Muscle of leg (tissue), 3 donors: ENCODE measurements at regions not wholly inside any gene's neighbourhood (a gene's known extent, or its start where the extent isn't known, plus 50 kb on each side); places are given as distances from the start of the nearest gene placed in this dataset.
"Not testable (repeated sequence)": the region's sequence is repeated elsewhere in the genome, so short reads cannot be mapped to it uniquely, and the experiment has no call there.

Source experiments
- DNase-seq: peaks from one replicate; pipeline ENCODE4 v3.0.0; 2013
- H3K27ac ChIP-seq: one replicate; pipeline ENCODE4 v1.5.1; 2013; ENCODE audit warnings: mild to moderate bottlenecking, low read length, control low read depth
- H3K27me3 ChIP-seq: one replicate; pipeline ENCODE4 v1.6.1; 2013; ENCODE audit warnings: low read length; ENCODE audit not compliant: control insufficient read depth, insufficient read depth
- H3K36me3 ChIP-seq: one replicate; pipeline ENCODE4 v1.6.1; 2013; ENCODE audit warnings: low read length; ENCODE audit not compliant: control insufficient read depth, insufficient read depth
- H3K4me1 ChIP-seq: one replicate; pipeline ENCODE4 v1.6.1; 2013; ENCODE audit warnings: low read length; ENCODE audit not compliant: control insufficient read depth, insufficient read depth
- H3K4me3 ChIP-seq: one replicate; pipeline ENCODE4 v1.5.1; 2013; ENCODE audit warnings: low read length, control low read depth
- H3K9me3 ChIP-seq: replicated peaks from 2 replicates; pipeline ENCODE4 v1.6.1; 2013; ENCODE audit warnings: low read depth, low read length; ENCODE audit not compliant: control insufficient read depth
- WGBS: methylation state at CpG from one replicate; pipeline ENCODE4 v1.1.5; 2013; ENCODE audit warnings: missing lambda C conversion rate; ENCODE audit not compliant: insufficient coverage; 5-methylcytosine and 5-hydroxymethylcytosine counted together

GRCh38 chr16:79887541-79888540, 287.3 kb upstream of the MAF start:
- Histone ChIP-seq H3K9me3 (no peaks in the 10 kb centered on the region), H3K4me3 (no peak overlapping the region), H3K27ac (no peak overlapping the region), H3K36me3 (no peaks in the 10 kb centered on the region), H3K4me1 (no peaks in the 10 kb centered on the region), H3K27me3 (no peaks in the 10 kb centered on the region)
- DNase-seq = no peak
- 73% methylated on average over 3 of the region's 8 CpGs for WGBS

GRCh38 chr16:79885320-79885719, 284.8 kb upstream of the MAF start:
- Histone ChIP-seq H3K4me1 (no peaks in the 10 kb centered on the region), H3K27ac (no peak overlapping the region), H3K27me3 (no peaks in the 10 kb centered on the region), H3K36me3 (no peaks in the 10 kb centered on the region), H3K9me3 (no peaks in the 10 kb centered on the region), H3K4me3 (no peak overlapping the region)
- WGBS = 83% methylated on average over 3 of the region's 7 CpGs
- DNase-seq = no peak

GRCh38 chr16:79883494-79883893, 283.0 kb upstream of the MAF start:
- H3K9me3 ChIP-seq = no peaks in the 10 kb centered on the region
- no peak overlapping the region for H3K27ac ChIP-seq
- no peak overlapping the region for H3K4me3 ChIP-seq
- no peaks in the 10 kb centered on the region for H3K27me3 ChIP-seq
- WGBS = no CpG with 5 or more reads among the region's 4 CpGs
- no peaks in the 10 kb centered on the region for H3K4me1 ChIP-seq
- H3K36me3 ChIP-seq = no peaks in the 10 kb centered on the region
- DNase-seq = no peak

- H3K4me3 ChIP-seq = no peak overlapping the region
- H3K4me1 ChIP-seq = no peaks in the 10 kb centered on the region
- H3K9me3 ChIP-seq = no peaks in the 10 kb centered on the region
- H3K36me3 ChIP-seq = no peaks in the 10 kb centered on the region
- H3K27ac ChIP-seq = no peak overlapping the region
- no peak for DNase-seq
- WGBS = no CpG with 5 or more reads among the region's 8 CpGs
- no peaks in the 10 kb centered on the region for H3K27me3 ChIP-seq
Observed at GRCh38 chr16:79882340-79883005, 281.9 kb upstream of the MAF start.

- not testable (repeated sequence) for H3K9me3 ChIP-seq, H3K4me3 ChIP-seq, H3K27ac ChIP-seq, H3K27me3 ChIP-seq, H3K4me1 ChIP-seq, DNase-seq, H3K36me3 ChIP-seq
- 100% methylated on average over 2 of the region's 9 CpGs for WGBS
Observed at GRCh38 chr16:79881107-79881506, 280.6 kb upstream of the MAF start.

- no peak overlapping the region for H3K4me3 ChIP-seq
- no peaks in the 10 kb centered on the region for H3K27me3 ChIP-seq
- no peak overlapping the region for H3K27ac ChIP-seq
- DNase-seq = no peak
- H3K36me3 ChIP-seq = no peaks in the 10 kb centered on the region
- 93% methylated on average over 2 of the region's 3 CpGs for WGBS
- no peaks in the 10 kb centered on the region for H3K9me3 ChIP-seq
- H3K4me1 ChIP-seq = peaks cover 5% of the 10 kb centered on the region
Observed at GRCh38 chr16:79876332-79876730, 275.8 kb upstream of the MAF start.

GRCh38 chr16:79874391-79874790, 273.9 kb upstream of the MAF start:
- no peaks in the 10 kb centered on the region for H3K36me3 ChIP-seq
- H3K27me3 ChIP-seq = no peaks in the 10 kb centered on the region
- H3K4me1 ChIP-seq = peaks cover 5% of the 10 kb centered on the region
- no peak for DNase-seq
- WGBS = 74% methylated on average over 5 of the region's 5 CpGs
- no peak overlapping the region for H3K4me3 ChIP-seq
- H3K27ac ChIP-seq = no peak overlapping the region
- H3K9me3 ChIP-seq = no peaks in the 10 kb centered on the region

GRCh38 chr16:79873825-79874224, 273.3 kb upstream of the MAF start:
- Histone ChIP-seq H3K9me3 (no peaks in the 10 kb centered on the region), H3K27me3 (no peaks in the 10 kb centered on the region), H3K4me1 (peaks cover 5% of the 10 kb centered on the region), H3K4me3 (no peak overlapping the region), H3K27ac (no peak overlapping the region), H3K36me3 (no peaks in the 10 kb centered on the region)
- WGBS = 63% methylated on average over 2 of the region's 5 CpGs
- no peak for DNase-seq

- no peak overlapping the region for H3K27ac ChIP-seq
- H3K36me3 ChIP-seq = no peaks in the 10 kb centered on the region
- DNase-seq = no peak
- H3K27me3 ChIP-seq = no peaks in the 10 kb centered on the region
- peaks cover 5% of the 10 kb centered on the region for H3K4me1 ChIP-seq
- no peaks in the 10 kb centered on the region for H3K9me3 ChIP-seq
- H3K4me3 ChIP-seq = no peak overlapping the region
- WGBS = 94% methylated on average over 4 of the region's 6 CpGs
Observed at GRCh38 chr16:79871906-79872305, 271.4 kb upstream of the MAF start.

GRCh38 chr16:79870016-79870886, 269.7 kb upstream of the MAF start:
- Histone ChIP-seq H3K27ac (no peak overlapping the region), H3K4me1 (peaks cover 5% of the 10 kb centered on the region), H3K36me3 (no peaks in the 10 kb centered on the region), H3K27me3 (no peaks in the 10 kb centered on the region), H3K4me3 (no peak overlapping the region), H3K9me3 (no peaks in the 10 kb centered on the region)
- WGBS = 88% methylated on average over 9 of the region's 16 CpGs
- DNase-seq = no peak
